ENCODE measurements at regions not wholly inside any gene's neighbourhood (a gene's known extent, or its start where the extent isn't known, plus 50 kb on each side); places are given as distances from the start of the nearest gene placed in this dataset.
"Not testable (repeated sequence)": the region's sequence is repeated elsewhere in the genome, so short reads cannot be mapped to it uniquely, and the experiment has no call there.

DNA sequence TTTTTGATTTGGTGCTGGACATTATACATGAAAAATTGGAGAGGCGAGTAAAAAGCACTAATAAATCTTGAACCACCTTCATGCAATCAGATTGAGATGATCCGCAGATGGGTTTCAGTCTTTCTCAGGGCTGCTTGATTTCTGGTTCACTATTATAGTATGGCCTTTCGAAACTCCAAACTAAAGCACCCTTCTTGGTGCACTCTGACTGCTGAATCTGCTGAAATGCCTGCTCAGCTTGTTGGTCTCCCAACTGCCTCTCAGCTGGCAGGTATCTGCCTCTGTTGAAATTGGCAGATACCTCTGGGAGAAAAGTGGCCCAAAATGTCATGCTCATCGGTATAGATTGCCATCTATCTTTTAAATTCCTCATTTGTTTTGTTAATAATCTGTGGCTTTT, 102.5 kb upstream of the WIPF3 start:
- not testable (repeated sequence) for DNase-seq

DNA sequence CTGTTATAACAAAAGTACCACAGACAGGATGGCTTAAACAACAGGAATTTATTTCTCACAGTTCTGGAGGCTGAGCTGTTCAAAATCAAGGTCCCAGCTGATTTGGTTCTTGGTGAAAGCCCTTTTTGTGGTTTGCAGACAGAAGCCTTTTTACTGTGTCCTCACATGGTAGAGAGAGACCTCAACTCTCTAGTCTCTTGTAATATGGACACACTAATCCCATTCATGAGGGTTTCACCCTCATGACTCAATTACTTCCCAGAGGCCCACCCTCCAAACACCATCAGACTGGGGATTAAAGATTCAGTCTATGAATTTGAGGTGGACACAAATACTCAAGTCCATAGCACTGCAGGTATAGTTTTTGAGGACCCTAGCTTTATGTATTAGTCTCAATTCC, 97.3 kb upstream of the WIPF3 start:
- DNase-seq: not testable (repeated sequence)

DNA sequence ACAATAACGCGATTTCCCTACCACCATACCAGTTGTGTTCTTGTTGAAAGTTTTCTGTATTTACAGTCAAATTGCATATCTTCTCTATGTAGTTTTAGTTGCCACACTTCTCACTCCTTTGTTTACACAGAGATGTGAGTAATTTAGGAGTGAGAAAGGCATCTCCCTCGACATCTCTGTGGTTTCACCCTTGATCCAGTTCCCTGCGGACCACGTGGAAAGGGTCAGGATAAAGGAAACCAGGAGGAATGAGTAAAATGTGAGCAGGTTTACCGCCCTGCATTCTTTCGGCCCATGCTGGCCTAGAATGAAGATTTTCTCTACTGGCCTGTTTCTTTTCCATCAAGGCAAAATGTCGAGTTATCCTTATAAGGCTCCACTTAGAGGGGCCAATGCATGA, 83.2 kb upstream of the WIPF3 start:
- not testable (repeated sequence) for DNase-seq

DNA sequence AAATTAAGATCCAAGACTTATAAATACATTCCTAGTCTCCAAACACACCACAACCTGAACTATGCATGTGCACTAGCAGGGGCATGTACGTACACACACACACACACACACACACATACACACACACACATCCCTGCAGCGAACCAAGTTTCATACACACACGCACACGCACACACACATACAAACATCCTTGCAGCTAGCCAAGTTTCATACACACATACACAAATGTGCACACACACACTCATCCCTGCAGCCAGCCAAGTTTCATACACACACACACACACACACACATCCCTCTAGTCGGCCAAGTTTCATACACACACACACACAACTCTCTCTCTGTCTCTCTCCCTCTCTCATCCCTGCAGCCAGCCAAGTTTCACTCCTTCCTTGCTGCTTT, 82.7 kb upstream of the WIPF3 start:
- no peak for DNase-seq

DNA sequence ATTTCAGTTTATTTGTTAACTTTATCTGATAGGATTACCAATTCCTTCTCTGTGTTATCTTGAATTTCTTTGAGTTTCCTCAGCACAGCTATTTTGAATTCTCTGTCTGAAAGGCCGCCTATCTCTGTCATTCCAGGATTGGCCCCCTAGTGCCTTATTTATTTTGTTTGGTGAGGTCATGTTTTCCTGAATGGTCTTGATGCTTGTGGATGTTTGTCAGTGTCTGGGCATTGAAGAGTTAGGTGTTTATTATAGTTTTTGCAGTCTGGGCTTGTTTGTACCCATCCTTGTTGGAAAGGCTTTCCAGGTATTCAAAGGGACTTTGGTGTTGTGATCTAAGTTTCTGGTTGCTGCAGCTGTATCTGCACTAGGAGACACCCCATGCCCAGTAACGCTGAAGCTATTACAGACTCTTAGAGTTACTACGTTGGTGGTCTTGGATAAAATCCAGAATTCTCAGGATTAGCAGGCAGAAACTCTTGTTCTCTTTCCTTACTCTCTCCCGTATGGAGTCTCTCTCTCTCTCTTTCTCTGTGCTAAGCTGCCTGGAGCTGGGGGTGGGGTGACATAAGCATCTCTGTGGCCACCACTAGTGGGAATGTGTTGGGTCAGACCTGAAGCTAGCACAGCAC, 76.7 kb upstream of the WIPF3 start:
- DNase-seq: not testable (repeated sequence)

DNA sequence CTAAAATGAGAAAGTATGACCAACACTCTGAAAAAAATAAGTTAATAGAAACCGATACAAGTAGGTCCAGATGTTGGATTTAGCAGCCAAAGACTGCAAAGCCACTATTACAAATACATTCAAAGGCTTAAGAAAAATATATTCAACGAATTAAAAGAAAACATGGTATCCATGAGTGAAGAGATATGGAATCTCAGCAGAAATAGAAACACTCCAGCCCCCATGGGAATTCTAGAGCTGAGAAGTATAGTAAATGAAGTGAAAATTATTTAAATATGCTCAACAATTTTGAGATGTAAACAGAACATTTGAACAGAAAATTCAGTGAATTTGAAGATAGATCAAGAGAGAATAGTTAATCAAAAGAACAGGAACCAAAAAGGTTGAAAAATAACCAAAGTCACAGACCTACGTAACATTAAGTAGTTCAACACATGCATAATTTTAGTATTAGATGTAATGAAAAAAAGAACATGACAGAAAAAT, 72.0 kb upstream of the WIPF3 start:
- DNase-seq: no peak

DNA sequence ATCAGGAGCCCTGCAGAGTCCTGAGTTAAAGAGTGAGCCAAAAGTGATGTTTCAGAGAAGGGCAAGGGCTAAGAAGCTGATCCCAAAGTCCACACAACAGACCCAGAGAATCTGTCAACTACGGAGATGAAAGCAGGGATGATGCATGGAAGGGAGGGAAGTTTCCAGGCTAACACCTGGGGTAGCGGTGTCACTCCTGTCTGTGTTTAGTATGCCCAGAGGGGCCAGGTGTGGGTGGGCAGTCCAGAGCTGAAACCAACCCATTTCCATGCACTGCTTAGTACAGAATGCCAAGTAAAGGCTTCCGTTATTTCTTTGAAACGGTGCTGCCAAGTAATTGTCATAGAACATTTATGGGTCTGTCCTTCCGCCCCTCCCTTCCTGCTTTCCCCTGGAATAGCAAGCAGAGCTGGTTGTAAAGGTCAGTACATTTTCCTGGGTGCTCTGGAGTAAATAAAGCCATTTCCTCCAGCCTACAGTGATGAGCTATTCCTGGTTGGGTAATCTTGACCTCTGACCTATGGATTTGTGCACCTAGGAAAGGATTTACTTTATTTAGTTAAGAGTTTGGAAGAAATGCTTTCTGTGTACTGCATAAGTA, 58.6 kb upstream of the WIPF3 start:
- not testable (repeated sequence) for DNase-seq

DNA sequence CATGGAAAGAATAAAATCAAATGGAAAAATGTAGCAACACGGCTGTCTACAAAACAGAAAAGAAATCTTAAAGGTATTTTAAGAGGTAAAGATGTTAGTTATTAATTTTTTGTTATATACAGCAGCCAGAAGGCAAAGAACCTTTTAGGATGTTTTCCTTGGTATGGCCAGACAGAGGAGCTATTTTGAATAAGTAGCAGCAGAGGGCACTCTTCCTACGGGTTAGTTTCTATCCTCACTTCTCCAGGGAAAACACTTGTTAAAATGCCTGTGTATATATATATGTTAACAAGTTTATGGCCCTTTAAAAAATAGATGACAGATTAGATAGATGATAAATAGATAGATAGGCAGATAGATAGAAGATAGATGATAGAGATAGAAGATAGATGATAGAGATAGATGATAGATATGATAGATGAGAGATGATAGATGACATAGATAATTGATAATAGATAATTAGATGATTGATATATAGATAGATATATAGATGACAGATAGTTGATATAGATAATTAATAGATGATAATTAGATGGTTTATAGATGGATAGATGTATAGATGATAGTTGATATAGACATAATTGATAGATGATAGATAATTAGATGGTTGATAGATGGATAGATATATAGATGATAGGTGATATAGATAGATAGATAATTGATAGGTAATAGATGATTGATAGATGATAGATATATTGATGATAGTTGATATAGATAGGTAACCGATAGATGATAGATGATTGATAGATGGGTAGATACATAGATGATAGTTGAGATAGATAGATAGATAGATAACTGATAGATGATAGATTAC, 57.8 kb upstream of the WIPF3 start:
- no peak for DNase-seq

DNA sequence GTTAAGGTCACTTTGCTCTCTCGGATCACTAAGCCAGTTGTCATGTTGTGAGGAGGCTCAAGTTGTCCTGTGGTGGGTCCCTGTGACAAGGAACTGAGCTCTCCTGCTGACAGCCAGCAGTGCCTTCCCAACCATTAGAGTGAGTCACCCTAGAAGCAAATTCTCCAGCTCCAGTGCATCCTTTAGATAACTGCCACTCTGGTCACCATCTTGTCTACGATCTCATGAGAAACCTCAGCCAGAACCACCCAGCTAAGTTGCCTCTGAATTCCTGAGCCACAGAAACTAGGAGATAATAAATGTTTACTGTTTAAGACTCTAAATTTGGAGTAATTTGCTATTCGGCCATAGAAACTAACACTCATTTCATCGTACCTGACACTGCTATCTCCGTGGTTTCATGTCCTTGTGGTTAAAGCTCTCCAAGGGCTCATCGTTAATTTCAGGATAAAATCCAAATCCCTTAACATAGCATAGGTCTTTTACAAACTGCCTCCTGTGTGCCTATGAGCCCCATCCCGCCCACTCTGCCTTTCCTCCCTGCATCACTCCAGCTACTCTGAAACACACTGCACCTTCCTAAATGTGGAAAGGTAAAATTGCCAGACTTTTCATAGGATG, 56.5 kb upstream of the WIPF3 start:
- no peak for DNase-seq

DNA sequence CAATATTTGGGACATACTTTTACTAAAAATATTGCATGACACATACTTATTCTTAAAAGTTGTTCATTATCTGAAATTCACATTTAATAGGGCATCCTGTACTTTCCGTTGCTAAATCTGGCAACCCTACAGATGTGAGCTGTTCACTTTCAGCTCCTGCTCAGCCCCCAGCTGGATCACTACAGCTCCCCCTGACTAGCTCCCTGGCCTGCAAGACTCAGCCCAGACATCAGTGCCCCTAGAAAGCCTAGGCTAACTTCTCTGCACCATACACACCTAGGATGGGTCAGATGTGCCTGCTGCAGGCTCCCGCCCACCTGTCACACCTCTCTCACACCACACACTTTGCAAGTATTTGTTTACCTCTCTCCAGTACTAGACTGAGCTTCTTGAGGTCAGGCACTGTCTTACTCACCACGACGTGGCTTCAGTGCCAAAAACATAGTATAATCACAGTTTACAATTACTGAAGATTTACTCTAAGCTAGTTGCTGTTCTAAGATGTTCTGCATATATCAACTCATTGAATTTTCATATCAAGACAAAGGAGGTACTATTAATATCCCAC, 55.9 kb upstream of the WIPF3 start:
- not testable (repeated sequence) for DNase-seq

DNA sequence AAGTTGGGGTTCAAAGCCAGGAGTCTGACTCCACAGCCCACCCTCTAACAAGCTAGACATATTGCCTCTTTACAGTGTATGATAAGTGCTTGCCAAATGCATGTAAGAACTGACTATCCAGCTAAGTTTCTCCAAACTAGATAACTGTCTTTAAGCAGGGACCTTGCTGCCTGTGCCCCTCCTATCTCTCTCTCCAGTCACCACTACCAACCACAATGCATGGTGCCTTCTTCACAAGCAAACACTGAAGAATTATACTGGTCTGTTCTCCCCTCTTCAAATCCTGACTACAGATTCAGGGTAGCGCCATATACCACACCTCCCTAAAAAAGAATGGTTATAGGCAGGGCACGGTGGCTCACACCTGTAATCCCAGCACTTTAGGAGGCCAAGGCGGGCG, 55.3 kb upstream of the WIPF3 start:
- DNase-seq: not testable (repeated sequence)

DNA sequence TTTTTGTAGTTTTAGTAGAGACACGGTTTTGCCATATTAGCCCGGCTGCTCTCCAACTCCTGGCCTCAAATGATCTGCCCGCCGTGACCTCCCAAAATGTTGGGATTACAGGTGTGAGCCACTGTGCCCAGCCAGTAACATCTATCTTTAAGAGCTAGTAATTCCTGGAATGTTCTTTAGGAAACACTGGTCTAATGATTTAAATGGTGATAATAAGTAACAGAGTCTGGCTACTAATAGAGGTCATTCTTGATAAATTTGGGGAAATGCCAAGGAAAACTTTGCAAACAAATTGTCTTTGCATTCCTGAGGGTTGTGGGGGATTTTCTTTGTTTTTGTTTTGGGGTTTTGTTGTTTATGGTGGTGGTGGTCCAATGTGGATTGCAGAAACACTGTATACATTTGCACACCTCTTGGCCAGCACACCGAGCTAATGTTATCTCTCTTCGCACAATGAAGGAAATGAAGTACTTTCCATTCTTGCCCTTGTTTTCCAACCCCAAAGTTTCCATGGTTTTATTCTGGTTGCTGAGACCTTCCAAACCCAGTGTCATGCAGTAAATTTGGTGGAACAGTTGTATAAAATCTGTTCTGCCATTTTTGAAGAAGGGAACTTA, 51.3 kb upstream of the WIPF3 start:
- DNase-seq: no peak

Measured in activated CD4-positive, alpha-beta T cell treated with anti-CD3 and anti-CD28 coated beads, Interleukin-2, amount 50 U/mL, for 1 hour (primary cell).